GM12878 (cell line): ENCODE measurements at regions not wholly inside any gene's neighbourhood (a gene's known extent, or its start where the extent isn't known, plus 50 kb on each side); places are given as distances from the start of the nearest gene placed in this dataset.
"Not testable (repeated sequence)": the region's sequence is repeated elsewhere in the genome, so short reads cannot be mapped to it uniquely, and the experiment has no call there.

Experiments used
- ATAC-seq: fragments of 200-7000 bp; cut with Tn5 transposase; 3 replicates; pipeline ENCODE4 v1.9.1; 2020; ENCODE audit warnings: mild to moderate bottlenecking, moderate library complexity
- BruUV-seq: library from RNA; stranded (reverse); fragments of 400-500 nt; replicated peaks from 2 replicates; lab custom pipeline; 2021; lab: Mats Ljungman, UMichigan
- CTCF ChIA-PET: fragments of 300-600 bp; sonication (Branson Sonifier 250); formaldehyde crosslinking; extraction: SDS; loops from one replicate; lab custom pipeline; 2021; ENCODE audit warnings: inconsistent platforms; lab: Yijun Ruan, JAX
- POLR2A ChIA-PET: fragments of 350-600 bp; formaldehyde crosslinking; extraction: SDS; loops from one replicate; lab custom pipeline; 2021; ENCODE audit warnings: inconsistent platforms; lab: Charles Lee
- RAD21 ChIA-PET: fragments of 300-600 bp; sonication (Branson Sonifier 250); formaldehyde crosslinking; loops from one replicate; lab custom pipeline; 2023; ENCODE audit warnings: antibody characterized with exemption; ENCODE audit not compliant: unreplicated experiment; lab: Charles Lee
- SMC1A ChIA-PET: fragments of 300-600 bp; sonication (Branson Sonifier 250); formaldehyde crosslinking; loops from one replicate; lab custom pipeline; 2023; ENCODE audit not compliant: unreplicated experiment, uncharacterized antibody; lab: Charles Lee
- DNase-seq: peaks from one replicate; pipeline ENCODE4 v3.0.0-alpha.2; 2011; ENCODE audit warnings: low read depth, low spot score
- FAIRE-seq: peaks from 3 replicates; lab custom pipeline; 2011; peaks lifted over from hg19 to GRCh38; lab: Jason Lieb, UNC
- H2AFZ ChIP-seq: 2 replicates; pipeline ENCODE4 v1.6.0; 2011; ENCODE audit warnings: low read depth, low read length, control low read depth; ENCODE audit not compliant: control insufficient read depth
- H3K27ac ChIP-seq: 2 replicates; pipeline ENCODE4 v1.5.1; 2011; ENCODE audit warnings: control low read depth; ENCODE audit not compliant: control insufficient read depth, insufficient read depth
- H3K27me3 ChIP-seq, 2 experiments: replicated peaks in 1 of 2; 2 replicates each; pipeline versions ENCODE4 v1.6.0 to v1.6.1; 2011; ENCODE audit warnings: low read length in 1 of 2; ENCODE audit not compliant: control insufficient read depth in 2 of 2, insufficient read depth in 2 of 2
- H3K36me3 ChIP-seq, 2 experiments: 2 replicates each; pipeline ENCODE4 v1.5.1; 2011; ENCODE audit warnings: low read length in 1 of 2; ENCODE audit not compliant: control insufficient read depth in 2 of 2, insufficient read depth in 2 of 2
- H3K4me1 ChIP-seq: 2 replicates; pipeline ENCODE4 v1.6.1; 2011; ENCODE audit warnings: mild to moderate bottlenecking, low read length, moderate library complexity, mixed read lengths; ENCODE audit not compliant: control insufficient read depth, insufficient read depth
- H3K4me2 ChIP-seq: 2 replicates; pipeline ENCODE4 v1.6.0; 2011; ENCODE audit warnings: control low read depth; ENCODE audit not compliant: control insufficient read depth, insufficient read depth
- H3K4me3 ChIP-seq: fragments of 200-600 bp; sonication (generic); 2 replicates; pipeline ENCODE4 v1.5.1; 2016
- H3K79me2 ChIP-seq: 2 replicates; pipeline ENCODE4 v1.6.0; 2011; ENCODE audit warnings: low read length; ENCODE audit not compliant: control insufficient read depth, insufficient read depth
- H3K9ac ChIP-seq: 2 replicates; pipeline ENCODE4 v1.8.0; 2011; ENCODE audit warnings: low read length, control low read depth, mixed read lengths; ENCODE audit not compliant: control insufficient read depth, insufficient read depth
- H3K9me3 ChIP-seq: replicated peaks from 3 replicates; pipeline ENCODE4 v1.5.1; 2011; ENCODE audit warnings: mild to moderate bottlenecking, low read length; ENCODE audit not compliant: control insufficient read depth, insufficient read depth
- H4K20me1 ChIP-seq: 2 replicates; pipeline ENCODE4 v1.6.0; 2011; ENCODE audit not compliant: control insufficient read depth, insufficient read depth
- JUNB ChIP-seq: IDR thresholded peaks from 2 replicates; pipeline ENCODE4 v1.6.1; 2016; ENCODE audit warnings: antibody characterized with exemption, mild to moderate bottlenecking
- WGBS: methylation state at CpG from one replicate; pipeline ENCODE4 v1.1.6; 2016; ENCODE audit warnings: low lambda C conversion rate; ENCODE audit not compliant: insufficient replicate concordance, insufficient coverage; ENCODE audit errors: missing lambda C conversion rate; 5-methylcytosine and 5-hydroxymethylcytosine counted together
- in situ Hi-C: fragments of 300-500 bp; cut with MboI; formaldehyde crosslinking; loops from 9 replicates; pipeline ENCODE4 v1.14.3; 2018; ENCODE audit warnings: mixed read lengths
- intact Hi-C: fragments of 100-400 bp; cut with micrococcal nuclease; formaldehyde crosslinking; loops from one replicate; pipeline ENCODE4 v1.14.2; 2022; ENCODE audit not compliant: unreplicated experiment

GRCh38 chr9:41463924-41464323, 274.8 kb upstream of the ZNG1F start:
- not testable (repeated sequence) for H4K20me1 ChIP-seq

GRCh38 chr9:41458394-41458793, 269.3 kb upstream of the ZNG1F start:
- intact Hi-C loops, H3K9ac ChIP-seq, H3K36me3 ChIP-seq, DNase-seq, POLR2A ChIA-PET, ATAC-seq, BruUV-seq, RAD21 ChIA-PET, FAIRE-seq, H3K27me3 ChIP-seq, H2AFZ ChIP-seq, H3K4me3 ChIP-seq, CTCF ChIA-PET, H3K9me3 ChIP-seq, SMC1A ChIA-PET, H3K4me2 ChIP-seq, H3K79me2 ChIP-seq, H3K27ac ChIP-seq, in situ Hi-C loops, H4K20me1 ChIP-seq, H3K4me1 ChIP-seq: not testable (repeated sequence)
- peak; percentile 58 for TF ChIP-seq JUNB
- WGBS = 0% methylated on average over 1 of the region's 1 CpG

More at GRCh38 chr9:41463924-41464323, 274.8 kb upstream of the ZNG1F start:
- SMC1A ChIA-PET, CTCF ChIA-PET, H3K79me2 ChIP-seq, H3K9ac ChIP-seq, POLR2A ChIA-PET, H3K4me3 ChIP-seq, H3K4me2 ChIP-seq, ATAC-seq, FAIRE-seq, H3K9me3 ChIP-seq, H3K4me1 ChIP-seq, H3K27ac ChIP-seq, DNase-seq, in situ Hi-C loops, H2AFZ ChIP-seq, H3K27me3 ChIP-seq, BruUV-seq, H3K36me3 ChIP-seq, RAD21 ChIA-PET, intact Hi-C loops: not testable (repeated sequence)
- 97% methylated on average over 1 of the region's 1 CpG for WGBS
